Uterus (tissue), 2 donors: ENCODE measurements at regions not wholly inside any gene's neighbourhood (a gene's known extent, or its start where the extent isn't known, plus 50 kb on each side); places are given as distances from the start of the nearest gene placed in this dataset.

Experiments used
- CTCF ChIP-seq, 4 experiments: fragments of 200-600 bp in 2 of 4; fragments of 450-650 bp in 2 of 4; sonication (generic) in 2 of 4; IDR thresholded peaks; one replicate each; pipeline ENCODE4 v1.5.1; 2016 to 2019; ENCODE audit warnings: antibody characterized with exemption in 4 of 4, mild to moderate bottlenecking in 2 of 4, moderate library complexity in 1 of 4
- POLR2A ChIP-seq, 2 donors: fragments of 450-650 bp; IDR thresholded peaks; one replicate each; pipeline ENCODE4 v1.6.1; 2016; ENCODE audit warnings: antibody characterized with exemption in 2 of 2, mild to moderate bottlenecking in 1 of 2, moderate library complexity in 1 of 2

- TF ChIP-seq POLR2A (IDR thresholded peaks at IDR 0.05) (no peak), CTCF (IDR thresholded peaks at IDR 0.05) (no peak)
Measured at GRCh38 chr5:6081727-6082210, 296.6 kb downstream of the MED10 start.
